GM19463 (cell line): ENCODE measurements at regions not wholly inside any gene's neighbourhood (a gene's known extent, or its start where the extent isn't known, plus 50 kb on each side); places are given as distances from the start of the nearest gene placed in this dataset.
"Not testable (repeated sequence)": the region's sequence is repeated elsewhere in the genome, so short reads cannot be mapped to it uniquely, and the experiment has no call there.

Source experiments
- ATAC-seq: cut with Tn5 transposase; IDR thresholded peaks from one replicate; pipeline ENCODE4 v1.9.1; 2021; ENCODE audit warnings: mild to moderate bottlenecking, moderate library complexity; ENCODE audit not compliant: unreplicated experiment

DNA sequence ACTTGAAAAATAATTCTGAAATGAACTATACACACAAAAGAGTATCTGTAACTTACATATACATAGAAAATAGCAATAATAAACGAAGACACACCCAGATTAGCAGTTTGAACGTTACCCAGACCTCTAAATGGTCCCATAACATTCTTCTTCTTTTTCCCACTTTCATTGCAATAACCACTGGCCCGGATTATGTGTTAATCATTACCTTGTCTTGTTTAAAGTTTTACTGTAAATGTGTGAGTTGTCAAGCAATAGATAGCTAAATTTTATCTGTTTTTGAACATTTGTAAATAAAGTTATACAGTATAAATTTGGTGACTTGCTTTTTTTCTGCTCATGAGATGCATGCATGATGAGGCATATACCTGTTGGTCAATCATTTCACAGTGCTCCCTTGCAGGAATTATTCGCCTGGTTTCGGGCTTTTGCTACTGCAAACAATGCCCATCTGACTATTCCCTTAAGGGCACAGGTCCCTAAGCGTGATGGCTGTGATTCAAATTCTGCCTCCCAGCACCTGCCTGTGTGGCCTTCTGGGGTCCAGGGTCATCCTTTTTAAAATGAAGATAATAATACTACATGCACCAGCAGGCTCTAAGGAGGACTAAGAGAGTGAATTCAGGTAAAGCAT is 66.1 kb downstream of the GADD45G start:
- no peak for ATAC-seq

DNA sequence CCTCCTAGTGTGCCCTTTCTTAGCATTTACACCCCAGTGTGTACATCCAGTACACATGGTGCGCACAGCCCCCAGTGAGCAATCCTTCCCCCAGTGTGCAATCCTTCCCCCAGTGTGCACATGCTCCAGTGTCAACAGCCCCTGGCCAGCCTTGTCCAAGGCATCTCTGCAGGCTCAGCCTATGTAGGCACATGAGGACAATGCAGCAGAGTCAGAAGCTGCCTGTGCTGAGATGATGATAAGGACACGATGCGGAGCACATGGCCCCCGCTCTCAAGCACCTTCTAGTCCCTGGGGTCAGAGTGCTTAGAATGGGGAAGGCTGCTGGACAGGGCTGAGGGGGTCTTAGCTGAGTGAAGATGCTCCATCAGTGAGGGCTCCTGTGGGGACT is 69.8 kb downstream of the GADD45G start:
- ATAC-seq: no peak

DNA sequence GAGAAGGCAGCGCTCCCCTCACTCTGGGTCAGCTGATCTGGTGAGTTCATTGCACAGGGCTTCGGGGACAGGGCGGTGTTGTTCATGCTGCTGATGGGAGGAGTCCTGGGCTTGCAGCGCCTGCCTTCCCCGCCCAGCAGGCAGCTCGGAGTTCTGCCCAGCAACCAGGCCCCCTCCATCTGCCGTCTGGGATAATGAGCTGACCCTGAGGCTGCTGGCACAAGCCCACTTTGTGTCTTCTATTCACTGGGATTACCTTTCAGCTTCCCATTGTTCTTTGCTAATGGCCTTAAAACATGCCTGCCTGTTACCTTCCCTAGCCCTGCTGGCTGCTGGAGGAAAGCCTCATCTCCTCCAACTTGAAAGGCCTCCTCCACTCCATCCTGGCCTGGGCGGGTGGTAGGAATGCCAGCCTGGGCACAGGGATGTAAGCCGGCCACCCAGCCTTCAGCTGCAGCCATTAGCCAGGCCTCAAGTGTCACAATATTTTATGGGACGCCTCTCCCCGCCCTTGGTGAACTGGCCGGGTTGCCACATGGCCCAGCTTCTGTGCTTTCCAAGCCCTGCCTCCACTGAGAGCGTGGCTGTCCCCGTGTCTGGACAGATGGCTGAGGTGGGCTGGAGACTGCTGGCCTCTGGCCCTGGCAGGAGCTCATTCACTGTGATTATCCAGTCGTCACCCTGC is 70.4 kb downstream of the GADD45G start:
- no peak for ATAC-seq

GRCh38 chr9:89676281-89676680 is 71.5 kb downstream of the GADD45G start:
- no peak for ATAC-seq

DNA sequence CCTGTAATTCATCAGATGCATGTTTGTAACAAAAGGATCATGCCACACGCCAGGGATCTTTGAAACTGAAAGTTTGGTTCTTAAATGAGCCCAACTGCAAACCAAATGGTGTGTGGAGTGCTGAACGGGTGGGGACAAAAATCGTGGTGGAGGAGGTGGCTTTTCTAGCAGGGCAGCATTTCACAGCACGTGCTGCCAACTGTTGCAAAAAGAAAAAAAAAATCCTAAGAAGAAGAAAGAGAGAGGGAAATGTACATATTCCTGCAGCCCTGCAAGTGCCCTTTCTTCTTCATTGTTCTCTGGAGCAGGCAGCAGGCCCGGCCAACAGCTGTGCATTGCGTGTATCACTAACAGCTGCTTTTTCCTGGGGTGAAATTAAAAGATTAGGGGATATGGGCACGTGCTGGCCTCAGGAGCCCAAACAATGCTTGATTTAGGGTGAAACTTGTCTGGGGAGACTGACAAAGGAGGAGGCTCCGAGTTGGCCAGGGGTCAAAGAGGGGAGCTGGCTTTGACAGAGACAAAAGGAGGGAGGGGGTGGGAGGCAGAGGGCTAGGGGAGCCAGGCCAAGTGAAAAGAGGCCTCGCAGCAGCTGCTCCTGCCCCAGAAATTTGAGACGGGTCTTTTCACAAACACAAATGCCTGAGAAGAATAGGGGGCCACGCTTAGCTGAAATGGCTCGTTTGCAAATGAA is 73.0 kb downstream of the GADD45G start:
- ATAC-seq: no peak

GRCh38 chr9:89678396-89679015 is 73.7 kb downstream of the GADD45G start:
- ATAC-seq: no peak

GRCh38 chr9:89679016-89679415 is 74.2 kb downstream of the GADD45G start:
- no peak for ATAC-seq

- no peak for ATAC-seq
Observed at GRCh38 chr9:89679581-89679980, 74.8 kb downstream of the GADD45G start.

- ATAC-seq: no peak
Observed at GRCh38 chr9:89680547-89681467, 76.0 kb downstream of the GADD45G start.

DNA sequence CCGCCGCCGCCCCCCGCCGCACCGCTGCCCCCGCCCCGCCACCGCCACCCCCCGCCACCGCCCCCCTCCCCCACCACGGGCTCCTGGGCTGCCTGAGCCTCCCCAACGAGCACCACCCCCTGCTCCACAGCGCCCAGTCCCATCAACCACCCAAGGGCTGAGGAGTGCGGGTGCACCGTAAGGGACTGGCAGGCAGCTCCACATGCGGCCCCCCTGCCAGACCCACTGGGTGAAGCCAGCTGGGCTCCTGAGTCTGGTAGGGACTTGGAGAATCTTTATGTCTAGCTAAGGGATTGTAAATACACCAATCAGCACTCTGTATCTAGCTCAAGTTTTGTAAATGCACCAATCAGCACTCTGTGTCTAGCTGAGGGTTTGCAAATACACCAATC is 76.7 kb downstream of the GADD45G start:
- ATAC-seq: not testable (repeated sequence)

DNA sequence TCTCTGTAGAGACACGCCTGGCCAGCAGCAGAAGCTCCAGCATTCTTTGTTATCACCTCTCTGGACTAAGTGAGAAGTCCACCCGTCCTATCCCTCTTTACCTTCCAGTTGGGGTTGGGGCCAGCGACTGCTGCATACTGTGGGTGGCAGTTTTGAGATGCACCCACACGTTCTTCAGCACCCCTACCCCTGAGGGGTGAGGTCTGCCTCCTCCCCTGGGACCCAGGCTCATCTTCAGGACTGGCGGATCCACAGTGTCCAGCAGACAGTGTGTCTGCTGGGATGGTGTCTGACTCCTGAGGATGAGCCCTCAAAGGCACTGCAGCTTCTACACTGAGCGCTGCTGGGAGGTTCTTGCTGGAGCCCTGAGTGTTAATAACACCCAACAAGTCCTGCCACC is 78.8 kb downstream of the GADD45G start:
- no peak for ATAC-seq

DNA sequence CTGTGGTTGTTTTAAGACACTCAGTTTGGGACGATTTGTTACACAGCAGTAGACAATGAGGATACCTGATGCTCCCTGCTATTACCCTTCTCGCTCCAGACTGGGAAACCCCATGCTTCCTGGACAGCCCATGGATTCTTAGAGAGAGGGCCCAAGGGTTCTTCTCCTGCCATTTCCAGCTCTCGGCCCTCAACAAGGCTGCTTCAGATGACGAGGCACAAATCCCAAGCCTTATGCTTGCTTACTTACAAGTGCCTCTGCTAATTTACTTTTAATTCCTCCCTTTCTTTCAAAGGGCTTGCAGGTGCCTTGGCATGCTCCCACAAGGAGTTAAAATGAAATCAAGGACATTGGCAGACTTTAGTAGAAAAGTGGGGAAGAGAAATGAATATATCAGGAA is 79.4 kb downstream of the GADD45G start:
- no peak for ATAC-seq

- no peak for ATAC-seq
Observed at GRCh38 chr9:89684912-89685636, 80.3 kb downstream of the GADD45G start.

DNA sequence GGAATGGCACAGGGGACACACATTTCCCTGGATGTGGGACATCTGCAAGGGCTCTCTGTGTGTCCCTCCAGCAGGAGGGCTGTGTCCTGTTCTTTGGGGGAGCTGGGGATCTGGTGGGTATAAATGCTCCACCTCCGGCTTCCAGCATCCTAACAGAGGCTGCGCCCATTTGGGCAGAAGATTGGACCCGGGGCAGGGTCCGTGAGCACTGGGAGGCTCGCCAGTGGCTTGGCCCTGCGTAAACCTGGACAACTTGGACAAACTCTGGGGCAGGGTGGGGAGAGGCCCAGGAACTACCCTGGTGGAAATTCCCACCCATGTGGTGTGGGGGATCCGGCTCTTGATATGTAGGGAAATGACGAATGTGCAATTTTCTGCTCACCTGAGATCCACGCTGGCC is 80.9 kb downstream of the GADD45G start:
- no peak for ATAC-seq

GRCh38 chr9:89686126-89686525 is 81.3 kb downstream of the GADD45G start:
- no peak for ATAC-seq

DNA sequence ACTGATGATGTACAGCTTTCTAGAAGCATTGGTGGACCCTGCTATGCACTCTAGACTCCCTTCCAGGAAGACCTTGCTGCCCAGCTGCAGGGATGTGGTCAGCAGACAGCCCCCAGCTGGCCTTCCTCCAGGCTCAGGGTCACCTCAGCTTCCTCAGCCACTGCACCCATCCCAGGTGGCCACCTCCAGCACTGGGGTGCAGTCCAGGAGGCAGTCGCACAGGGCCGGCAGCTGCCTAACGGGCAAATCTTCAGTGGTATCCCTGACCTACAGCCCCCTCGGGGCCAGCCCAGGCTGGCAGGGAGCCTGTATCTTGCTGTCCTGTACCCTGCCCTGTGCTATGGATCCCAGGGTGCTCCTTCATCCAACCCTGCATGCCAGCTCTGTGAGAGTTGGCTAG is 81.8 kb downstream of the GADD45G start:
- no peak for ATAC-seq

- ATAC-seq: no peak
Observed at GRCh38 chr9:89687188-89687587, 82.4 kb downstream of the GADD45G start.

DNA sequence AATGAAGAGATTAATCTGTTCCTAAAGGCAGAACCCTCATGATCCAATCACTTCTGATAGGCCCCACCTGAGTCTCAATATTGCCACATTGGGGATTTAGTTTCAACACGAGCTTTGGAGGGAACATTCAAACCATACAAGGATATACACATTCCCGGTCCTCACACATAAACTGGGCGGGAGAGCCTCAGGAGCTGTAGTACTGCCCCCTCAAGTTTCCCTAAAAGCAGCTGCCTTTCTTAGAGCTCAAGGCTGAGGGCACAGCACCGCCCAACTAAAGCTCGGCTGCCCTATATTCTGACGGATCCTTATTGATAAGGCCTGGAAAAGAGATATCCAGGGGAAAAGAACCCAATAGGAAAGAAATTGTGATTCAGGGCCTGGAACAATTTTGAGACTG is 83.0 kb downstream of the GADD45G start:
- no peak for ATAC-seq

GRCh38 chr9:89689321-89689720 is 84.5 kb downstream of the GADD45G start:
- not testable (repeated sequence) for ATAC-seq

- peak; percentile 94 for ATAC-seq
Observed at GRCh38 chr9:89690334-89690912, 85.6 kb downstream of the GADD45G start.
